ENCODE measurements at regions not wholly inside any gene's neighbourhood (a gene's known extent, or its start where the extent isn't known, plus 50 kb on each side); places are given as distances from the start of the nearest gene placed in this dataset.

GRCh38 chr11:29959488-29959887, 57.3 kb downstream of the KCNA4 start:
- intact Hi-C loops (cut with micrococcal nuclease), result no loop called here
- no peak overlapping the region for H3K4me3 ChIP-seq (ENCODE audit: control extremely low read depth in 1 of 5, extremely low read depth in 1 of 5, insufficient read depth in 1 of 5, low read depth in 2 of 5, low read length in 4 of 5)
- no peak overlapping the region for H2AFZ ChIP-seq (ENCODE audit: insufficient read depth, low read depth, low read length, poor library complexity, severe bottlenecking)
- no peak for ATAC-seq (ENCODE audit: low read depth)
- H3K27ac ChIP-seq (ENCODE audit: low read length in 2 of 2), result no peak overlapping the region
- no peaks in the 10 kb centered on the region for H3K27me3 ChIP-seq (replicated peaks in 1 of 4; ENCODE audit: control extremely low read depth in 1 of 4, control insufficient read depth in 3 of 4, insufficient read depth in 4 of 4, low read length in 3 of 4)
- Mint-ChIP-seq H3K27me3 (no peaks in the 10 kb centered on the region), H3K4me1 (no peaks in the 10 kb centered on the region), H3K27ac (no peak overlapping the region), H3K4me3 (no peak overlapping the region), H3K9me3 (ENCODE audit: insufficient read depth) (peaks cover 2% of the 10 kb centered on the region)
- TF ChIP-seq CTCF (IDR thresholded peaks at IDR 0.05) (no peak), EZH2 (IDR thresholded peaks at IDR 0.05; ENCODE audit: borderline replicate concordance, insufficient read depth, low read depth, low read length, poor library complexity, severe bottlenecking) (no peak)
- no peaks in the 10 kb centered on the region for H3K36me3 ChIP-seq (replicated peaks in 1 of 2; ENCODE audit: control extremely low read depth in 1 of 2, control insufficient read depth in 1 of 2, extremely low read depth in 1 of 2, insufficient read depth in 2 of 2, low read length in 1 of 2)
- H3K9ac ChIP-seq (ENCODE audit: low read length), result no peak overlapping the region
- no peak overlapping the region for H3K4me2 ChIP-seq (replicated peaks; ENCODE audit: low read depth, low read length, poor library complexity, severe bottlenecking)
- WGBS (ENCODE audit: insufficient coverage), result no CpG with 5 or more reads among the region's 1 CpG
- H3K79me2 ChIP-seq (ENCODE audit: control insufficient read depth, insufficient read depth, low read length), result no peaks in the 10 kb centered on the region
- CTCF ChIA-PET, result no interaction called here
- H3K4me1 ChIP-seq (ENCODE audit: control insufficient read depth in 2 of 2, insufficient read depth in 2 of 2, low read length in 2 of 2), result no peaks in the 10 kb centered on the region
- H3K9me3 ChIP-seq (ENCODE audit: control extremely low read depth in 1 of 3, control insufficient read depth in 2 of 3, insufficient read depth in 1 of 3, low read length in 2 of 3), result peaks cover 0 to 3% (median 0%) of the 10 kb centered on the region in 3 donors
- no peak for DNase-seq
- POLR2A ChIA-PET, result no interaction called here
- H4K20me1 ChIP-seq (ENCODE audit: control insufficient read depth, insufficient read depth, low read length, poor library complexity, severe bottlenecking), result no peaks in the 10 kb centered on the region

- DNase-seq, result no peak
- Histone ChIP-seq H3K27me3 (replicated peaks in 1 of 4; ENCODE audit: control extremely low read depth in 1 of 4, control insufficient read depth in 3 of 4, insufficient read depth in 4 of 4, low read length in 3 of 4) (no peaks in the 10 kb centered on the region), H3K79me2 (ENCODE audit: control insufficient read depth, insufficient read depth, low read length) (no peaks in the 10 kb centered on the region), H3K36me3 (replicated peaks in 1 of 2; ENCODE audit: control extremely low read depth in 1 of 2, control insufficient read depth in 1 of 2, extremely low read depth in 1 of 2, insufficient read depth in 2 of 2, low read length in 1 of 2) (no peaks in the 10 kb centered on the region), H2AFZ (ENCODE audit: insufficient read depth, low read depth, low read length, poor library complexity, severe bottlenecking) (no peak overlapping the region), H3K4me1 (ENCODE audit: control insufficient read depth in 2 of 2, insufficient read depth in 2 of 2, low read length in 2 of 2) (no peaks in the 10 kb centered on the region), H3K4me2 (replicated peaks; ENCODE audit: low read depth, low read length, poor library complexity, severe bottlenecking) (no peak overlapping the region), H3K9ac (ENCODE audit: low read length) (no peak overlapping the region), H3K9me3 (ENCODE audit: control extremely low read depth in 1 of 3, control insufficient read depth in 2 of 3, insufficient read depth in 1 of 3, low read length in 2 of 3) (peaks cover 0 to 3% (median 0%) of the 10 kb centered on the region in 3 donors), H3K27ac (ENCODE audit: low read length in 2 of 2) (no peak overlapping the region), H3K4me3 (ENCODE audit: control extremely low read depth in 1 of 5, extremely low read depth in 1 of 5, insufficient read depth in 1 of 5, low read depth in 2 of 5, low read length in 4 of 5) (no peak overlapping the region), H4K20me1 (ENCODE audit: control insufficient read depth, insufficient read depth, low read length, poor library complexity, severe bottlenecking) (no peaks in the 10 kb centered on the region)
- POLR2A ChIA-PET, result no interaction called here
- intact Hi-C loops (cut with micrococcal nuclease), result no loop called here
- H3K9me3 Mint-ChIP-seq (ENCODE audit: insufficient read depth), result peaks cover 2% of the 10 kb centered on the region
- H3K4me1 Mint-ChIP-seq, result no peaks in the 10 kb centered on the region
- H3K27ac Mint-ChIP-seq, result no peak overlapping the region
- ATAC-seq (ENCODE audit: low read depth), result no peak
- H3K27me3 Mint-ChIP-seq, result no peaks in the 10 kb centered on the region
- TF ChIP-seq EZH2 (IDR thresholded peaks at IDR 0.05; ENCODE audit: borderline replicate concordance, insufficient read depth, low read depth, low read length, poor library complexity, severe bottlenecking), result no peak
- no peak for TF ChIP-seq CTCF (IDR thresholded peaks at IDR 0.05)
- no CpG with 5 or more reads among the region's 4 CpGs for WGBS (ENCODE audit: insufficient coverage)
- CTCF ChIA-PET, result no interaction called here
- no peak overlapping the region for H3K4me3 Mint-ChIP-seq
Observed at GRCh38 chr11:29957431-29957830, 59.4 kb downstream of the KCNA4 start.

All from B cell (primary cell).